ENCODE measurements at regions not wholly inside any gene's neighbourhood (a gene's known extent, or its start where the extent isn't known, plus 50 kb on each side); places are given as distances from the start of the nearest gene placed in this dataset.

GRCh38 chr2:8363161-8363560, 318.7 kb upstream of the ID2 start:
- Histone ChIP-seq H3K27ac (ENCODE audit: extremely low read depth, low read depth, low read length) (no peak overlapping the region), H3K4me1 (ENCODE audit: control insufficient read depth, insufficient read depth, low read length) (no peaks in the 10 kb centered on the region), H3K36me3 (ENCODE audit: control insufficient read depth in 2 of 2, insufficient read depth in 1 of 2, low read length in 2 of 2) (no peaks in the 10 kb centered on the region), H3K9me3 (ENCODE audit: control insufficient read depth, insufficient read depth, low read depth, low read length) (no peaks in the 10 kb centered on the region), H3K4me3 (ENCODE audit: low read depth, low read length) (no peak overlapping the region)
- TF ChIP-seq ZNF302 (tag by site-specific recombination; IDR thresholded peaks at IDR 0.05; ENCODE audit: low read depth) (no peak), YY2 (tag by site-specific recombination; IDR thresholded peaks at IDR 0.05) (no peak), ZNF214 (tag by site-specific recombination; IDR thresholded peaks at IDR 0.05; ENCODE audit: borderline replicate concordance) (no peak), ZNF112 (tag by site-specific recombination; IDR thresholded peaks at IDR 0.05) (no peak), RBAK (tag by site-specific recombination; IDR thresholded peaks at IDR 0.05) (no peak)
- TF ChIP-seq, protein P1, sequence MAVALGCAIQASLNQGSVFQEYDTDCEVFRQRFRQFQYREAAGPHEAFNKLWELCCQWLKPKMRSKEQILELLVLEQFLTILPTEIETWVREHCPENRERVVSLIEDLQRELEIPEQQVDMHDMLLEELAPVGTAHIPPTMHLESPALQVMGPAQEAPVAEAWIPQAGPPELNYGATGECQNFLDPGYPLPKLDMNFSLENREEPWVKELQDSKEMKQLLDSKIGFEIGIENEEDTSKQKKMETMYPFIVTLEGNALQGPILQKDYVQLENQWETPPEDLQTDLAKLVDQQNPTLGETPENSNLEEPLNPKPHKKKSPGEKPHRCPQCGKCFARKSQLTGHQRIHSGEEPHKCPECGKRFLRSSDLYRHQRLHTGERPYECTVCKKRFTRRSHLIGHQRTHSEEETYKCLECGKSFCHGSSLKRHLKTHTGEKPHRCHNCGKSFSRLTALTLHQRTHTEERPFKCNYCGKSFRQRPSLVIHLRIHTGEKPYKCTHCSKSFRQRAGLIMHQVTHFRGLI (tag by site-specific recombination; IDR thresholded peaks at IDR 0.05): no peak
- TF ChIP-seq, protein P2, sequence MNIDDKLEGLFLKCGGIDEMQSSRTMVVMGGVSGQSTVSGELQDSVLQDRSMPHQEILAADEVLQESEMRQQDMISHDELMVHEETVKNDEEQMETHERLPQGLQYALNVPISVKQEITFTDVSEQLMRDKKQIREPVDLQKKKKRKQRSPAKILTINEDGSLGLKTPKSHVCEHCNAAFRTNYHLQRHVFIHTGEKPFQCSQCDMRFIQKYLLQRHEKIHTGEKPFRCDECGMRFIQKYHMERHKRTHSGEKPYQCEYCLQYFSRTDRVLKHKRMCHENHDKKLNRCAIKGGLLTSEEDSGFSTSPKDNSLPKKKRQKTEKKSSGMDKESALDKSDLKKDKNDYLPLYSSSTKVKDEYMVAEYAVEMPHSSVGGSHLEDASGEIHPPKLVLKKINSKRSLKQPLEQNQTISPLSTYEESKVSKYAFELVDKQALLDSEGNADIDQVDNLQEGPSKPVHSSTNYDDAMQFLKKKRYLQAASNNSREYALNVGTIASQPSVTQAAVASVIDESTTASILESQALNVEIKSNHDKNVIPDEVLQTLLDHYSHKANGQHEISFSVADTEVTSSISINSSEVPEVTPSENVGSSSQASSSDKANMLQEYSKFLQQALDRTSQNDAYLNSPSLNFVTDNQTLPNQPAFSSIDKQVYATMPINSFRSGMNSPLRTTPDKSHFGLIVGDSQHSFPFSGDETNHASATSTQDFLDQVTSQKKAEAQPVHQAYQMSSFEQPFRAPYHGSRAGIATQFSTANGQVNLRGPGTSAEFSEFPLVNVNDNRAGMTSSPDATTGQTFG (tag by site-specific recombination; IDR thresholded peaks at IDR 0.05; ENCODE audit: borderline replicate concordance): no peak
- POLR2A ChIA-PET: no interaction called here
- CTCF ChIA-PET: interaction anchor here (0.5 kb wide), 1 partner anchor 112 kb away, joined by 3 read pairs; no protein-coding TSS in a partner anchor

- H3K4me3 ChIP-seq (ENCODE audit: low read depth, low read length): no peak overlapping the region
- no peaks in the 10 kb centered on the region for H3K36me3 ChIP-seq (ENCODE audit: control insufficient read depth in 2 of 2, insufficient read depth in 1 of 2, low read length in 2 of 2)
- no peaks in the 10 kb centered on the region for H3K9me3 ChIP-seq (ENCODE audit: control insufficient read depth, insufficient read depth, low read depth, low read length)
- ChIA-PET POLR2A (no interaction called here), CTCF (no interaction called here)
- no peaks in the 10 kb centered on the region for H3K4me1 ChIP-seq (ENCODE audit: control insufficient read depth, insufficient read depth, low read length)
- H3K27ac ChIP-seq (ENCODE audit: extremely low read depth, low read depth, low read length): no peak overlapping the region
- TF ChIP-seq ZNF677 (tag by site-specific recombination; IDR thresholded peaks at IDR 0.05) (no peak), GLI2 (tag by site-specific recombination; IDR thresholded peaks at IDR 0.05; ENCODE audit: borderline replicate concordance, low read depth) (no peak), ZNF18 (tag by site-specific recombination; IDR thresholded peaks at IDR 0.05) (no peak), MEIS1 (CRISPR knock-in tag; IDR thresholded peaks at IDR 0.05; ENCODE audit: borderline replicate concordance) (no peak), ZNF239 (tag by site-specific recombination; IDR thresholded peaks at IDR 0.05) (no peak)
- TF ChIP-seq, protein P3, sequence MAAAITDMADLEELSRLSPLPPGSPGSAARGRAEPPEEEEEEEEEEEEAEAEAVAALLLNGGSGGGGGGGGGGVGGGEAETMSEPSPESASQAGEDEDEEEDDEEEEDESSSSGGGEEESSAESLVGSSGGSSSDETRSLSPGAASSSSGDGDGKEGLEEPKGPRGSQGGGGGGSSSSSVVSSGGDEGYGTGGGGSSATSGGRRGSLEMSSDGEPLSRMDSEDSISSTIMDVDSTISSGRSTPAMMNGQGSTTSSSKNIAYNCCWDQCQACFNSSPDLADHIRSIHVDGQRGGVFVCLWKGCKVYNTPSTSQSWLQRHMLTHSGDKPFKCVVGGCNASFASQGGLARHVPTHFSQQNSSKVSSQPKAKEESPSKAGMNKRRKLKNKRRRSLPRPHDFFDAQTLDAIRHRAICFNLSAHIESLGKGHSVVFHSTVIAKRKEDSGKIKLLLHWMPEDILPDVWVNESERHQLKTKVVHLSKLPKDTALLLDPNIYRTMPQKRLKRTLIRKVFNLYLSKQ (tag by site-specific recombination; IDR thresholded peaks at IDR 0.05; ENCODE audit: borderline replicate concordance): no peak
Observed at GRCh38 chr2:8364668-8365067, 317.2 kb upstream of the ID2 start.

DNA sequence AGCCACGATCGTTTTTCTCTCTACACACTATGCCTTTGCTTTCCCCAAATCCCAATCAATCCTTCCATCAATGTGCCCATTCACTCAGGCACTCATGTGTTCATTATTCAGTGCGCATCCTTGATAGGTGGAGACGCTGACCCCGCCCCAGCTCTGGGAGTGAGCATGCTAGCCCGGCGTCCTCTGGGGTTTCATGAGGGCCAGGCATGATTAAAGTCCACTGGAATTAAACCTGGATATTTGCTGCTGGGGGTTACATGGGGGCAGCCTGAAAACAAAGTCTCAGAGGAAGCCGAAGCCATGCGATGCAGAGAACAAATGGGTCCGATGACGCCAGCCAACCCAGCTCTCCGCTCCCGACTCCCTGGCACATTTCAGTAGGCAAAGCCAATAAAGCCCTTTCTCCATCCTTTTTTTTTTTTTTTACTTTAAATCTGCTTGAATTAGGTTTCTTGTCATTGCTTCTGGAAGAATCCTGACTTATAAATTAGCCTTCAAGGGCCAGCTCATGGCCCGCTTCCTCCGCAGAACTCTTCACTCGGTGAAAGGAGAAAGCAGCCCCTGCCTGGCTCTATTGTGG, 316.4 kb upstream of the ID2 start:
- no peaks in the 10 kb centered on the region for H3K9me3 ChIP-seq (ENCODE audit: control insufficient read depth, insufficient read depth, low read depth, low read length)
- H3K4me1 ChIP-seq (ENCODE audit: control insufficient read depth, insufficient read depth, low read length): no peaks in the 10 kb centered on the region
- no peak overlapping the region for H3K27ac ChIP-seq (ENCODE audit: extremely low read depth, low read depth, low read length)
- POLR2A ChIA-PET: no interaction called here
- CTCF ChIA-PET: no interaction called here
- H3K4me3 ChIP-seq (ENCODE audit: low read depth, low read length): no peak overlapping the region
- H3K36me3 ChIP-seq (ENCODE audit: control insufficient read depth in 2 of 2, insufficient read depth in 1 of 2, low read length in 2 of 2): no peaks in the 10 kb centered on the region
- TF ChIP-seq ZNF610 (tag by site-specific recombination; IDR thresholded peaks at IDR 0.05; ENCODE audit: borderline replicate concordance) (no peak), ZSCAN23 (tag by site-specific recombination; IDR thresholded peaks at IDR 0.05) (no peak), ZNF214 (tag by site-specific recombination; IDR thresholded peaks at IDR 0.05; ENCODE audit: borderline replicate concordance) (no peak), KLF9 (tag by site-specific recombination; IDR thresholded peaks at IDR 0.05; ENCODE audit: low read depth) (no peak), KLF8 (tag by site-specific recombination; IDR thresholded peaks at IDR 0.05) (no peak), ZNF362 (tag by site-specific recombination; IDR thresholded peaks at IDR 0.05) (no peak), ZNF549 (tag by site-specific recombination; IDR thresholded peaks at IDR 0.05) (no peak)
- TF ChIP-seq, protein P4, sequence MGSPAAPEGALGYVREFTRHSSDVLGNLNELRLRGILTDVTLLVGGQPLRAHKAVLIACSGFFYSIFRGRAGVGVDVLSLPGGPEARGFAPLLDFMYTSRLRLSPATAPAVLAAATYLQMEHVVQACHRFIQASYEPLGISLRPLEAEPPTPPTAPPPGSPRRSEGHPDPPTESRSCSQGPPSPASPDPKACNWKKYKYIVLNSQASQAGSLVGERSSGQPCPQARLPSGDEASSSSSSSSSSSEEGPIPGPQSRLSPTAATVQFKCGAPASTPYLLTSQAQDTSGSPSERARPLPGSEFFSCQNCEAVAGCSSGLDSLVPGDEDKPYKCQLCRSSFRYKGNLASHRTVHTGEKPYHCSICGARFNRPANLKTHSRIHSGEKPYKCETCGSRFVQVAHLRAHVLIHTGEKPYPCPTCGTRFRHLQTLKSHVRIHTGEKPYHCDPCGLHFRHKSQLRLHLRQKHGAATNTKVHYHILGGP (tag by site-specific recombination; IDR thresholded peaks at IDR 0.05): no peak
- TF ChIP-seq, protein P5, sequence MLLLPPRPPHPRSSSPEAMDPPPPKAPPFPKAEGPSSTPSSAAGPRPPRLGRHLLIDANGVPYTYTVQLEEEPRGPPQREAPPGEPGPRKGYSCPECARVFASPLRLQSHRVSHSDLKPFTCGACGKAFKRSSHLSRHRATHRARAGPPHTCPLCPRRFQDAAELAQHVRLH (tag by site-specific recombination; IDR thresholded peaks at IDR 0.05): no peak
